Cardiac septum (tissue), 1 donor: ENCODE measurements at regions not wholly inside any gene's neighbourhood (a gene's known extent, or its start where the extent isn't known, plus 50 kb on each side); places are given as distances from the start of the nearest gene placed in this dataset.

Source experiments
- DNase-seq: peaks from one replicate; pipeline ENCODE4 v3.0.0-alpha.2; 2020; ENCODE audit warnings: low spot score
- intact Hi-C: fragments of 100-400 bp; cut with DNase I; formaldehyde crosslinking; loops from one replicate; pipeline ENCODE4 v1.14.0; 2022
- donor health status: DM: no; HTN: no; CAD: no.

DNA sequence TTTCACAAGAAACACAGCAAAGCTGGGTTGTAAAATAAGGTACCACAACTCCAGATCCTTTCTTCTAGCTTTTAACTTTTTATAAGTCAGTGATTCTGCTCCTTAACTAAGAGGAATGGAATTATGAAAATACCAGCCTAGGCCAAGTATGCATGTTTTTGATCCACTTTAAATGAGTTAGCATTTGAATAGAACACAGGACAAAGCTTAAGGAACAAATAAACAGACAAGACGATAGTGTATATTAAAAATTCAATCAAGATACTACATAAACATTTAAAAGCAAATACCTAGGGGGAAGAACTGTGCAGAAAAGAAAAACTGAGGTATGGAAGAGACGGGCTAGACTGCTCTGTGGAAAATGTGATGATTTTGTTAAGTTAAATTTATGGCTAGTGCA is 200.7 kb downstream of the LURAP1L start:
- no peak for DNase-seq
- intact Hi-C loops, result no loop called here

DNA sequence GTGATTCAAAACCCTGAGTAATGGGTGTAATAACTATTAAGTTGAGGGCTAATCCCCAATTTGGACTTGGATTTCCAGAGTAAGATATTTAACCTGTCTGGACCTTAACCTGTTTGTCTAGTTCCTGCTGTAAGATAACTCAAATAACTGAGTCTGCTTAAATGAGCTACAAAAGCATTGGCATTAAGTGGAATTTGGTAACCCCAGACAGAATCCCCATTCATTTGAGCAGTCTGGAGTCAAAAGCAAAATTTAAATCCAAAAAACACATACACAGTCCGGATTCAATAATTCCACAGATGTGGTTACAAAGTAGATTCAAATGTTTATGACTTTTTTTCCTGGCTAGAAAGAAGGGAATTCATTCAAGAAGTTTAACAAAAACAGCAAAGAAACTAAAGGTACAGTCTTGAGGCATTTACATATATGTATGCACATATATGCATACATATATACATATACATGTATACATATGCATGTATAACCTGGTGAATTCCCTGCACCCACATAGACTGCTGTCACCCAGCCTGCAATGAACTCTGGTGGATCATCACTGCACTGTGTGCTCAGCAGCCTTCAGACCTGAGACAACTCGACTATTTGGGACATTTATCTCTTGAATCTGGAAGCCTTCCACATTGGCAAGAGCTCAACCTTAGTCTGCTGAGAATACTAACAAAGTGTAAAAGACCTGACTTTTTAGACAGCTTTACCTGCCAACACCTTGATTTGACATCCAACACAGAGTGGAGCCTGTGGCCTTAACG is 205.4 kb downstream of the LURAP1L start:
- DNase-seq, result no peak
- intact Hi-C loops, result no loop called here

DNA sequence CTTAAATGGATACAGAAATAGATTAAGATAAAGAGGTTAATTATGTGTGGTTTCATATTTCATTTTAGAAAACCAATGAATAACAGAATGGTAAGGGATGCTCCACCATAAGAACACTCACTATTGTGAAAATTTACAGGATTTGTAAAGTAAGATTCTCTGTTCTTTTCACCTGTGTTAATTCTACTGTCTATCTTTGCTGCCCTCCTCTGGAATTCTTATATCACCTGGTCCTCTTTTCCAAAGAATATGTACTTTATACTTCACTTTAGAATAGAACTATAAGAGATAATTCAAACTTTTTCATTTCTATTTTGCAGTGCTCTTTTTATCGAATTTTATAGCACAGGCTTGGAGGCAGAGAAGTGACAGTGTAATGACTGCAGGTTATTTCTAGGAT is 213.4 kb downstream of the LURAP1L start:
- intact Hi-C loops, result no loop called here
- DNase-seq, result no peak

DNA sequence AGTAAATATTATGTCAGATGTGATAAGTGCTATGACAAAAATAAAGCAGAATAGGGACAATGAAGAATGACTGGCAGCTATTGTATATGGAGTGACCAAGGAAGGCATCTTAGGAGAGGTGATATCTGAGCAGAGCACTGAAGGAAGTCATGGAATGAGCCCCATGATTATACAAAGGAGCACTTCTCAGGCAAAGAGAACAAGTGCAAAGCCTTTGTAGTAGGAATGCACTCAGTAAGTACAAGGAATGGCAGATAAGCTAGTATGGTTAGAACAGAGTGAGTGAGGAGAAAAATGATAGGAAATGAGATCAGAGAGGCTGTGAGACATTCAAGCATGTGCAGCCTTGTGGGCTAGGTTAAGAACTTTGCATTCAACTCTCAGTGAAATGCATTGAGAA is 214.8 kb downstream of the LURAP1L start:
- intact Hi-C loops, result no loop called here
- no peak for DNase-seq

DNA sequence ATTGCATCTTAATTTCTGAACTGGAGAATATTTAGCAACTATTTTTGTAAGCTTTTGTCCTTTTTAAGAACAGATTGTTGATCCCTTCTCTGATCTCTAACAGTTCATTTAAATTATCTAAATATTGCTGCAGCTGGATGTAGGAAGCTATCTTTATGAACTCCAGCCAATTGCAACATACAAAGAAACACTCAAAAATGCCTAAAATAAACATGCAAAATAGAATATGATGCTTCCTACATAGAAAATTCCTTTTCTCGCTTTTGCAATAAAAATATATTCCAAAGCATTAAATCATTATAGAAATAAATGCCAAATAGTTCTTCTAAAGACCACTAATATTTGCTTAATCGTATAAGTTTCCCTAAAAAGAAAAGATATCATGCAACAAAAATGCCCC is 218.6 kb downstream of the LURAP1L start:
- DNase-seq, result no peak
- intact Hi-C loops, result no loop called here

DNA sequence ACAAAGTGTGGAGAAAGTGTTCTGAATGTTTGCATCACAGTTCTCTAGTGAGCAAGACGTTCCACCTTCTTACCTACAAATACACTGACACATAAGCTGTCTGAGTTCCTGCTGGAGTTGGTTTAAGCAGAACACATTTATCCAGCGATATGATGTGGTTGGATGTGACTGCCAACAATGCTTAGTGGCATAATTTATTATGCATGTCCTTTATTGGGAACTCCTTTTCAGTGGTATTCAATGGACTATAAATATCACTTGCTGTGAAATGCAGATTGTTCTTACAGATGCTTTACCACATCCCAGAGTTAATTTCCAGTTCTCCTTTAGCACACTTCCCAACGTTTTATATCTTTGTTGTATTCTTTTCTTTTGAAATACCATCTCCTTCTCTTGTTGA is 222.2 kb downstream of the LURAP1L start:
- intact Hi-C loops, result no loop called here
- no peak for DNase-seq

DNA sequence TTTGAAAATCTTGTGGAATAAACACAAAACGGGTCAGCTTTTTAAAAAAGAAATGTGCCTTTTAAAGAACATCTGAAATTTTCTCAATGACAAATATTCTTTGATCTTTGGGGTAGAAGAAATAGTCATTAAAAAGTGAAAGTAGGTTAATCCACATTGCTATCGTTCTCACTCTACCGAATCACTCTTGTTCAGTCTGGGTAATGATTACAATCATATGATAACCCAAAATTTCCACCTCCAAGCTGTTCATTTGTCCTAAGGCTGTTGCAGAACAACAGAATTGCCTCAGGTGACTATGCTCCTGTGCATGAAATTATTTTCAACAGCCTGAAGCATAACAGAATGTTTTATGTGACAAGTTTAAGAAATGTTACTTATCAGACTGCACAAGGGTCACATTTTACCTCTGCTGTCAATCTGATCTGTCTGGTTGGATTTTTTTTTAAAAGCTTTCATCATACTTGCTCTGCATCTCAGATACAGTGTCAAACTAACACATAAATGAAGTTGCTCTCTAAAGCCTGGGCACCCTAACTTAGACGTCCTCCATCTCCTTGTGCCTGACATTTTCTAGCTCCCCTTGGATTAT is 227.3 kb downstream of the LURAP1L start:
- no peak for DNase-seq
- intact Hi-C loops, result no loop called here

DNA sequence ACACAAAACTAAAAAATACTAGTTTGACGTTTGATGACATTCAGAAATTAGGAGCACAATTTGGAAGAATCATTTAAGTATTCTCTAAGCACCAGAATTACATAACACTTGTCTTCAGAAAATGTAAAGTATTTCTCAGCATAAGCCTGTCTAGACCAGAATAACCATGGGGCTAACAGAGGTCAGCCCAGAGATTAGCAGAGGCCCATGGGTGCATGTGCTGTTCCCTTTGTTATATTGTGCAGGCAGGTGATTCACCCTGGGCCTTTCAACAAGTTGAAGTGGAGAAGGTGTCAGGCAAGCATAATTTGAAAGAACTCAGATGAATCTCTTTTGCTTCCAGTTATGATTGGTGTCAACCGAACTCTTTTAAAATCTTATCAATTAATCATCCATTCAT is 227.9 kb downstream of the LURAP1L start:
- no peak for DNase-seq
- intact Hi-C loops, result no loop called here

DNA sequence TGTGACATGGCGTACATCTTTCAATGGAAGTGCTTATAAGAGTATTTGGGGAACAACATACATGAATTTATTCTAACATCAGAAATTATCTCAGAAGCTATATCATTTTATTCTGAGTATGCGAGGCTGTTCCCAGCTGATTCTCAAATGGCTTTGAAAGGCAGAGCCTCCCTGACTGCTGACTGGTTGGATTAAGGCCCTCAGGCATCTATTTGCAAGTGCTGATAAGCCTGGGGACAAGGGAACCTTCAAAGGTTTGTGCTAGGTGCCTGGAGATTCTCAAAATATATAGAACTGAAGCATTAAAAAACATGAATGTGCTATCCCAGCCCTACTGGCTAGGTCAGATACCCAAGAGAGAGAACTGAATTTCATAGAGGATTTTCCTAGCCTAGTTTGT is 235.1 kb downstream of the LURAP1L start:
- intact Hi-C loops, result no loop called here
- no peak for DNase-seq

DNA sequence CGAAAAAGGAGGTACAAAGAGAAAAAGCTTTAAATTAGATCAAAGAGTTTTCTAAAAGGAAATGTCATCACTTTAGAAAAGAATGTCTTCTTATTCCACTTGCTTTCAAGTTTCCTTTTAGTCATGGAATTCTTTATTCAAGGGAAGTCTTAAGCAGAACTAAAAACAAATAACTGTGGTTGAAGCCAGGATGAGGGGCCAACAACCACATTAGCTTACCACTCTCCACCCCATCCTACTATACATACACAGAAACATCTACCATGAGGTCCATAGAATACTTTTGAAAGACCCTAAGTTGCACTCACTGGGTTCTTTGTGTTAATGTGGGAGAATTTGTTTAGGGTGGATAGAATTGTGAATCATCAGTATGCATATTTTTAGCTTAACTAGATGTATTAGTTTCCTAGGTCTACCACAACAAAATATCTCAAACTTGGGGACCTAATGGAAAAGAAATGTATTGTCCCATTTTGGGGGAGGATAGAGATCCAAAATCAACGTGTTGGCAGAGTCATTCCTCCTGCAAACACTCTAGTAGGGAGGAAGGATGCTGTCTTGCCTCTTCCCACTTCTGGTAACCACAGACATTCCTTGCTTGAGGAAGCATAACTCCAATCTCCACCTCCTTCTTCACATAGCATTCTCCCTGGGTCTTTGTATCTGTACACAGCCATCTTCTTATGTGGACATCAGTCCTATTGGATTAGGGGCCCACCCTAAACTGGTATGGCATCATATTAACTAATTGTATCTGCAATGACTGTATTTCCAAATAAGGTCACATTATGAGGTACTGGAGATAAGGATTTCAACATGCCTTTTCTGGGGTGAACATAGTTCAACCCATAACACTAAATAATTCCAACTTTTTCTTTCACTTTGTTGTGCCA is 239.4 kb downstream of the LURAP1L start:
- intact Hi-C loops, result no loop called here
- DNase-seq, result no peak

DNA sequence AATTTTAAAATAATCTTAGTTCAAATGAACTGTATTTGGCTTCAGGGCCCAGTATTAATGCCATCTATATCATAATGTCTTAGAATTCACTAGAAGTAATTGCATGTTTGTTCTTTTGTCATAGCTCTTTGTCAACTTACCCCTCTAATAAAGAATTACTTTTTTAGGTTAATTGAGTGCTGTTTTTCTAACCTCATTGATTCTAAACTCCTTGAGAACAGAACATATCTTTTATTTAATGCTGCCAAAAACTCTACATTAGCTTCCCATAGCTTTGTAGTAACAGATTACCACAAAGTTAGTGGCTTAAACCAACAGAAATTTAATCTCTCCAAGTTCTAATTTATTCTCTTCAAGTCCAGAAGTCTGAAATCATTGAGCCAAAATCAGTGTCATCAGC is 242.4 kb downstream of the LURAP1L start:
- DNase-seq, result no peak
- intact Hi-C loops, result no loop called here

DNA sequence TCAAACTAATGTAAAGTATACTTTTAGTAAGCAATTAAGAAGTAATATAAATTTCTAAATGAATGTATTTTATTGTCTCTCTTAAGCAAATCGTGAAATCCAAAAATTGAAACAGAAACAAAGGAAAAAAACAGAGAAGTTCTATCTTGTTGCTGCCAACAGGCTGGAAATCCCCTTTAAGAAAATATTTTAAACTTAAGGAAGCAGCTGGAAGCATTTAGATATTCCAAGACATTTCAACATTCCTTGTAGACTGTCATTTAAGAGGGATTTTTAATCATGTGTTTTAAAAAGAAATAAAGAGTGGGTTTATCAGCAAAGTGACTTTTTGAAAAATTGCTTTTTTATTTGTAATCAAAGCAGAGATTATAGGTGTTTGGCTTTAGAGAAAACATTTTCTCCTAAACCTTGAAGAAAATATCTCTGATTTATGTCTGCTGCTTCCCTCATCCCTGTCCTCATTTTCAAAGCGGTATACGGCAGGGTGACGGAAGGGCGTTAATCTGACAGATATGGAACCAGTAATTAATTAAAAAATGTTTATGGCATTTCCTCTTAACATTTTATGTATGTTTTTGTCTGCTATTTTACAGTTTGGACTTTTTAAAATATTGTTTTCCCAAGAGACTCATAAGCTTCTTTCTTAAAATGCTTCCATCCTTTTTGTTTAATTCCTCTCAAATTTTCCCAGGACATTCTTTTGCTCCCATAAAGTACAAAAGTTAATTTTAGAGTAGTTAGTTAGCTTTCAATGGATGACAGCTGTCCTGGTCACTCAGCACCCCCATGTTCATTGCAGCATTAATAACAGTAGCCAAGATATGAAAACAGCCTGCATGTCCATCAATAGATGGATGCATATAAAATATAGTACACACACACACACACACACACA is 245.6 kb downstream of the LURAP1L start:
- DNase-seq, result no peak
- intact Hi-C loops, result no loop called here

DNA sequence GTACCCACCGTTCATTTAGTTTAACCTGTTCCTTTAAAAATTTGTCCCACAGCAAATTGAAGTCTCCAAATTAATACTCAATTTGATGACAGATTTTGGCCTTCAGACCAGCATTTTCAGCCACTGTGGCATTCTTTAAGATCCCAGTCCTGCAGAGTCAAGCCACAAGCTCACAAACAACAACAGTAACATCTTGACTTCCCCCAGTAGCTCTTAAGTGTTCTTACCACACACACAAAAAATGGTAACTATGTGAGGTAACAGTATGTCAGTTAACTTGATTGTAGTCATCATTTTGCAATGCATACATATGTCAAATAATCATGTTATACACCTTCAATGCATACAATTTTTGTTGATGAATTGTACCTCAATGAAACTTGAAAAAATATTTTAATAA is 247.9 kb downstream of the LURAP1L start:
- DNase-seq, result no peak
- intact Hi-C loops, result no loop called here

DNA sequence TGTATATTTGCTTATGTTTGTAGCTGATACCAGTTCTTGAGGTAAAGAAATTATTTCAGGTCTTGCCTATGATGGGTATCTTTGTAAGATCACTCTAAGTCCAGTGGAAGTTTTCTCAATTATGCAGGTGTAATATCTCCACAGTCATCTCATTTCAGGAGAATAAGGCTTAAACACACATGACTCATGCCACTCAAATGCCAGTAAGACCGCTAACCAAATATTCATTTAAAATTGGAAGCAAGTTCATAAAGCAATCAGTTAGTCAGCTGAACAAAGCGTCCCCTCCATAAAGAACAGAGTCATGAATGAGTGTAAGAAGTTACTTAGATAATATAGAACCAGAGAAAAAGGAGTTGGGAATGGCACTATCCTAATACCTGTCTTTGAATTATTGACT is 248.7 kb downstream of the LURAP1L start:
- intact Hi-C loops, result no loop called here
- DNase-seq, result no peak

DNA sequence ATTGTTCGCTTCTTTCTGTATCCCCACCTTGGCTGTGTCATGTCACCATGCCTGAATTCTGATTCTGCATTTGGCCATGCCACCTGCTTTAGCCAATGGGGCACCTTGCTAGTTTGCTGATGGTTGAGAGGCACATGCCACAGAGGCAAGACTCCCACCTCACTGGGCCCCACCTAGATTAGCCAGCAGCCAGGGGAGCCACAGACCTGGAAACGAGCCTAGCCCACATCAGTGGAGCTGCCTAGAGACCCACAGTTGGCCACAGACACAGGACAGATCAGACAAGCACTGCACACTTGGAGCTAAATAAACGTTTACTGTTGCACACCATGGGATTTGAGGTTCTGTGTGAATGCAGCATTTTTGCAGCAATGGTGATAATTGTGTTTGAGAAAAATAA is 252.1 kb downstream of the LURAP1L start:
- DNase-seq, result no peak
- intact Hi-C loops, result no loop called here

DNA sequence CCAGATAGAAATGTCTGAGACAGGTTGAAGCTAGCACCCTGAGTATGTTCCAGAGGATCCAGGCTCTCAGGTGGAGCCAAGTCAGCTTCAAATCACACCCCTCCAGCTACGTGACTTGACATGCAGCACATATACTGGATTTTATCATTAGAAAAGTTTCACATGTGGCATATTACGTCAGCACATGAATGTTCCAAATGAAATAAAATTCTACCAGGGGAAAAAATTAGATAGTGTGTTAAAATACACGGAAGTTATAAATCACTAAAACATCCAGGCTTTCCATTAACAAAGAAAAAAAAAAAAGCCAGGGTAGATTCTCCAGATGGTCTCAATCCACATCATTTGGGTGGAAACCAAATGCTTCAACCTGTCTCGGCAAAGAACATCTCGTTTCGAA is 251.6 kb downstream of the MPDZ start:
- intact Hi-C loops, result no loop called here
- no peak for DNase-seq

DNA sequence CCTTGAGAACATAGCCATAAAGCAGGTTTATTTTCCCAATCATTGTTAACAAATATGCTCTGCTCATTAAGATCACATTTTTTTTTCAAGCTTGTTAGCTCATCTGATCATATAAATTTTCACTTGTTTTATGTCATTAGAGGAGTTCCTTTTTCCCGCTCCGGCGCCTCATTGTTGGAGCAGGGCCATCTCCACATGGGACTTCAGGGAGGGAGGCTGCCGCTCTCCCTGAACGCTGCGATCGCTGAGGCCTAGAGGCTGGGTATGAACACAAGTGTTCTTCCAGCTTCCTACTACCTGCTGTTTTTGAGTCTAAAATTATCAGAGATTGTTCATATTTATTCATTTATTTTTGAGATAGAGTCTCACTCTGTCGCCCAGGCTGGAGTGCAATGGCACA is 246.9 kb downstream of the MPDZ start:
- intact Hi-C loops, result no loop called here
- DNase-seq, result no peak

DNA sequence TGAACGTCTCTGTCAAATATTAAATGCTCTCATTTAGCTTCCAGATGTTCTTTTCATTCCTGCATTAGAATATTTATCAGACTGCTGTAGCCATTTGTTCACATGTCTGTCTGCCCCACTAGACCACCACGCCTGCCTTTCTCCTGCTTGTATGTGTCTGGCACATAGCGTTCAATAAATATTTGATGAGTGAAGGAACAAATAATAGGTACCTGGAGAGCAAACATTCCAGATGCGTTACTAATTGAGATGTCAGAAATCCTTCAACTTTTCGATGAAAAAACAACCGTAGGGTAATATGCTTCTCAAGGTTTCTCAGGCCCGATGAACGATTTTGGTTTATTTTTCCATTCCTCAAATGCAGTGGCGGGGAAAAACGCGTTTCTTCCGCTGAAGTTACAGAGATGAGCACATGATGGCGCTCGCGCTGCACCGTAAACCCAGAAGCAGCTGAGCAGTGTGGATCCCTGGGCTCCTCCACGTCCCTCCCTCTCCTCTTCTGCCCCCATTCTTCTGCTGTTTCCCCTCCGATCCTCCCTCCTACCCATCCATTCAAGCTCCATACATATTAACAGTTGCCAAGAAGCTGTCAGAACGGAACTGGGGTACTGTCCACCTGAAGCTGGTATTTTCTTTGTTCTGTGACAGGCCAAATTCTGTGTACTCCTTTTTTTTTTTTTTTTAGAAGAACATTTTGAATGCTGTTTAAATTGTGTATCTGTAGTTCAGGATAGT is 245.4 kb downstream of the MPDZ start:
- no peak for DNase-seq

DNA sequence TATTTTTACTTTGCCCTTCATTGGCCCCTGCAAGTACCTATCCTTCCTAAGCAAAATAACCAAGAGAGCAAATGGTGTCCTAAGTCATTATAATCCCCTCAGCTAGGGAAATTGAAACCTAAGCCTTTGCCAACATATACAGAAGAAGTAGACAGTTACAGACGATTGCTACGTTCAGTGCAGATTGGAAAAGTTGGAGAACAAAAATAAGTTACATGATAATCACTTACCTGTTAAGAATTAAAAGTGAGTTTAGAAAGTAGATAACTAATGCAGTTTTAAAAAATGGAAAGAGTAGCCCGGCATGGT is 244.8 kb downstream of the MPDZ start:
- intact Hi-C loops, result loop anchor here (2.0 kb wide), 1 partner anchor 54 kb away; no protein-coding TSS in a partner anchor
- DNase-seq, result no peak

More for the DNA sequence above, 245.4 kb downstream of the MPDZ start:
- intact Hi-C loops, result loop anchor here (2.0 kb wide), 1 partner anchor 55 kb away; no protein-coding TSS in a partner anchor
